ENCODE measurements at regions not wholly inside any gene's neighbourhood (a gene's known extent, or its start where the extent isn't known, plus 50 kb on each side); places are given as distances from the start of the nearest gene placed in this dataset.

DNA sequence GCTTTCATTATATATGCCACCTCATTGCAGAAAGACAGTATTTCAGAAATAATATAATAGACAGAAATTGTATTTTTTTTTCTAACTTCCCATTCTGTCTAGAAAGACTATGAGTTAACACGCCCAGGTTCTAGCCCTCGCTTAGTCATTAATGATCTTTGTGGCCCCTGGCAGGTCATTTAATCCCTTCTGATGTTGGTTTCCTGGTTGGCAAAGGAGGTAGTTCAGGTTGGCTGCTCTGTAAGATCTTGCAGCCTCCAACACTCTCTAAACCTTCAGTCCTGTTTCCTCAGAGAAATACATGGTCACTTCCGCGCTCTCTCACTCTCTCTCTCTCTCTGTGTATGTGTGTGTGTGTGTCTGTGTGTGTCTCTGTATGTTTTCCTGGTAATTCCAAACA is 156.3 kb upstream of the NOCT start:
- TF ChIP-seq, protein P1, sequence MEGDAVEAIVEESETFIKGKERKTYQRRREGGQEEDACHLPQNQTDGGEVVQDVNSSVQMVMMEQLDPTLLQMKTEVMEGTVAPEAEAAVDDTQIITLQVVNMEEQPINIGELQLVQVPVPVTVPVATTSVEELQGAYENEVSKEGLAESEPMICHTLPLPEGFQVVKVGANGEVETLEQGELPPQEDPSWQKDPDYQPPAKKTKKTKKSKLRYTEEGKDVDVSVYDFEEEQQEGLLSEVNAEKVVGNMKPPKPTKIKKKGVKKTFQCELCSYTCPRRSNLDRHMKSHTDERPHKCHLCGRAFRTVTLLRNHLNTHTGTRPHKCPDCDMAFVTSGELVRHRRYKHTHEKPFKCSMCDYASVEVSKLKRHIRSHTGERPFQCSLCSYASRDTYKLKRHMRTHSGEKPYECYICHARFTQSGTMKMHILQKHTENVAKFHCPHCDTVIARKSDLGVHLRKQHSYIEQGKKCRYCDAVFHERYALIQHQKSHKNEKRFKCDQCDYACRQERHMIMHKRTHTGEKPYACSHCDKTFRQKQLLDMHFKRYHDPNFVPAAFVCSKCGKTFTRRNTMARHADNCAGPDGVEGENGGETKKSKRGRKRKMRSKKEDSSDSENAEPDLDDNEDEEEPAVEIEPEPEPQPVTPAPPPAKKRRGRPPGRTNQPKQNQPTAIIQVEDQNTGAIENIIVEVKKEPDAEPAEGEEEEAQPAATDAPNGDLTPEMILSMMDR (IDR thresholded peaks at IDR 0.05; ENCODE audit: borderline replicate concordance, control extremely low read depth, extremely low read depth, insufficient read depth, missing control alignments), result no peak
- in situ Hi-C loops (cut with MboI; ENCODE audit: low sequenced_read_pairs, unreplicated experiment), result loop anchor here (25.0 kb wide), 1 partner anchor 1047 kb away; no protein-coding TSS in a partner anchor
- no peak for DNase-seq (ENCODE audit: low spot score)

- in situ Hi-C loops (cut with MboI; ENCODE audit: low sequenced_read_pairs, unreplicated experiment), result loop anchor here (25.0 kb wide), 1 partner anchor 1046 kb away; no protein-coding TSS in a partner anchor
- TF ChIP-seq, protein P1 (IDR thresholded peaks at IDR 0.05; ENCODE audit: borderline replicate concordance, control extremely low read depth, extremely low read depth, insufficient read depth, missing control alignments), result no peak
- no peak for DNase-seq (ENCODE audit: low spot score)
Measured at GRCh38 chr4:138858419-138858818, 157.2 kb upstream of the NOCT start.

GRCh38 chr4:138857416-138857815 is 158.2 kb upstream of the NOCT start:
- DNase-seq (ENCODE audit: low spot score), result no peak
- TF ChIP-seq, protein P1 (IDR thresholded peaks at IDR 0.05; ENCODE audit: borderline replicate concordance, control extremely low read depth, extremely low read depth, insufficient read depth, missing control alignments), result no peak
- in situ Hi-C loops (cut with MboI; ENCODE audit: low sequenced_read_pairs, unreplicated experiment), result loop anchor here (25.0 kb wide), 1 partner anchor 1045 kb away; no protein-coding TSS in a partner anchor

- TF ChIP-seq, protein P1 (IDR thresholded peaks at IDR 0.05; ENCODE audit: borderline replicate concordance, control extremely low read depth, extremely low read depth, insufficient read depth, missing control alignments), result no peak
- DNase-seq (ENCODE audit: low spot score), result no peak
- in situ Hi-C loops (cut with MboI; ENCODE audit: low sequenced_read_pairs, unreplicated experiment), result loop anchor here (25.0 kb wide), 1 partner anchor 1040 kb away; no protein-coding TSS in a partner anchor
Measured at GRCh38 chr4:138852681-138853080, 162.9 kb upstream of the NOCT start.

GRCh38 chr4:138851391-138852335 is 163.9 kb upstream of the NOCT start:
- in situ Hi-C loops (cut with MboI; ENCODE audit: low sequenced_read_pairs, unreplicated experiment), result loop anchor here (25.0 kb wide), 1 partner anchor 1039 kb away; no protein-coding TSS in a partner anchor
- DNase-seq (ENCODE audit: low spot score), result no peak
- TF ChIP-seq, protein P1 (IDR thresholded peaks at IDR 0.05; ENCODE audit: borderline replicate concordance, control extremely low read depth, extremely low read depth, insufficient read depth, missing control alignments), result no peak

- in situ Hi-C loops (cut with MboI; ENCODE audit: low sequenced_read_pairs, unreplicated experiment), result no loop called here
- DNase-seq (ENCODE audit: low spot score), result no peak
- TF ChIP-seq, protein P1 (IDR thresholded peaks at IDR 0.05; ENCODE audit: borderline replicate concordance, control extremely low read depth, extremely low read depth, insufficient read depth, missing control alignments), result no peak
Measured at GRCh38 chr4:138845664-138846063, 169.9 kb upstream of the NOCT start.

All from GM13976 (cell line).